T-helper 17 cell (primary cell): ENCODE measurements at regions not wholly inside any gene's neighbourhood (a gene's known extent, or its start where the extent isn't known, plus 50 kb on each side); places are given as distances from the start of the nearest gene placed in this dataset.

Source experiments
- ATAC-seq: fragments of 150-1000 bp; cut with Tn5 transposase; 2 replicates; pipeline ENCODE4 v1.10.0; 2021; ENCODE audit warnings: mild to moderate bottlenecking, moderate library complexity
- DNase-seq, 3 donors: peaks; one replicate each; pipeline versions ENCODE4 v3.0.0 to v3.0.0-alpha.2; 2020 to 2021
- H3K9me3 ChIP-seq: one replicate; pipeline ENCODE4 v1.7.0; 2013; ENCODE audit warnings: low read length, mild to moderate bottlenecking; ENCODE audit not compliant: control insufficient read depth, poor library complexity, severe bottlenecking
- H3K27ac Mint-ChIP-seq: one replicate; pipeline ENCODE4 v1.8.0; 2022; ENCODE audit warnings: mild to moderate bottlenecking, moderate library complexity, mixed read lengths
- H3K27me3 Mint-ChIP-seq: one replicate; pipeline ENCODE4 v1.8.0; 2022; ENCODE audit warnings: mixed read lengths
- H3K36me3 Mint-ChIP-seq: one replicate; pipeline ENCODE4 v1.8.0; 2022; ENCODE audit warnings: low read depth, mixed read lengths
- H3K4me1 Mint-ChIP-seq: one replicate; pipeline ENCODE4 v1.8.0; 2022; ENCODE audit warnings: mild to moderate bottlenecking, mixed read lengths
- H3K4me3 Mint-ChIP-seq: one replicate; pipeline ENCODE4 v1.8.0; 2022; ENCODE audit warnings: mild to moderate bottlenecking, moderate library complexity, mixed read lengths

DNA sequence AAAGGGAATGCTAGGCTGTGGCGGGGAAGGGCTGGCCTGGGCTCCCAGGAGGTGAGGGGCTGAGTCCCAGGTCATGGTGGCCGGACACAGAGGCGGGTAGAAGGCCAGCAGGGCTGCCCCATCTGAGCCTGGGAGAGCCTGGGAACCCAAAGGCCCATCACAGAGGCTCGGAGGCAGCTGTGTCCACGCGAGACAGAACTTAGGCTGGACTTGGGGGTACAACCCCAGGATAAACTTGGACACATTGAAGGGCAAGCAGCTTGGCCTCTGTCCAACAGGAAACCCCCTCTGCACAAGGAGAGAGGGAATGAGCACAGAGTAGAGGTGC is 95.9 kb downstream of the ZFP36L2 start:
- H3K4me1 Mint-ChIP-seq: peaks cover 68% of the 10 kb centered on the region
- peak overlapping the region; percentile 99 for H3K27ac Mint-ChIP-seq
- H3K4me3 Mint-ChIP-seq: peak overlapping the region; percentile 84
- H3K9me3 ChIP-seq: no peaks in the 10 kb centered on the region
- ATAC-seq (no peak), DNase-seq (no peak)
- no peaks in the 10 kb centered on the region for H3K27me3 Mint-ChIP-seq
- H3K36me3 Mint-ChIP-seq: no peaks in the 10 kb centered on the region

- ATAC-seq (no peak), DNase-seq (no peak)
- Mint-ChIP-seq H3K36me3 (no peaks in the 10 kb centered on the region), H3K27me3 (no peaks in the 10 kb centered on the region), H3K4me3 (peak overlapping the region; percentile 84), H3K27ac (peak overlapping the region; percentile 99), H3K4me1 (peaks cover 63% of the 10 kb centered on the region)
- H3K9me3 ChIP-seq: no peaks in the 10 kb centered on the region
Observed at GRCh38 chr2:43129676-43130547, 96.5 kb downstream of the ZFP36L2 start.

- Mint-ChIP-seq H3K4me3 (peak overlapping the region; percentile 86), H3K27ac (peak overlapping the region; percentile 99), H3K36me3 (no peaks in the 10 kb centered on the region), H3K27me3 (no peaks in the 10 kb centered on the region), H3K4me1 (peaks cover 52% of the 10 kb centered on the region)
- DNase-seq (no peak), ATAC-seq (no peak)
- no peaks in the 10 kb centered on the region for H3K9me3 ChIP-seq
Observed at GRCh38 chr2:43128559-43128955, 97.8 kb downstream of the ZFP36L2 start.

GRCh38 chr2:43127941-43128558 is 98.4 kb downstream of the ZFP36L2 start:
- H3K27ac Mint-ChIP-seq: peak overlapping the region; percentile 99
- H3K4me3 Mint-ChIP-seq: peak overlapping the region; percentile 19
- no peaks in the 10 kb centered on the region for H3K9me3 ChIP-seq
- H3K4me1 Mint-ChIP-seq: peaks cover 49% of the 10 kb centered on the region
- H3K36me3 Mint-ChIP-seq: no peaks in the 10 kb centered on the region
- no peaks in the 10 kb centered on the region for H3K27me3 Mint-ChIP-seq
- DNase-seq (no peak), ATAC-seq (no peak)

DNA sequence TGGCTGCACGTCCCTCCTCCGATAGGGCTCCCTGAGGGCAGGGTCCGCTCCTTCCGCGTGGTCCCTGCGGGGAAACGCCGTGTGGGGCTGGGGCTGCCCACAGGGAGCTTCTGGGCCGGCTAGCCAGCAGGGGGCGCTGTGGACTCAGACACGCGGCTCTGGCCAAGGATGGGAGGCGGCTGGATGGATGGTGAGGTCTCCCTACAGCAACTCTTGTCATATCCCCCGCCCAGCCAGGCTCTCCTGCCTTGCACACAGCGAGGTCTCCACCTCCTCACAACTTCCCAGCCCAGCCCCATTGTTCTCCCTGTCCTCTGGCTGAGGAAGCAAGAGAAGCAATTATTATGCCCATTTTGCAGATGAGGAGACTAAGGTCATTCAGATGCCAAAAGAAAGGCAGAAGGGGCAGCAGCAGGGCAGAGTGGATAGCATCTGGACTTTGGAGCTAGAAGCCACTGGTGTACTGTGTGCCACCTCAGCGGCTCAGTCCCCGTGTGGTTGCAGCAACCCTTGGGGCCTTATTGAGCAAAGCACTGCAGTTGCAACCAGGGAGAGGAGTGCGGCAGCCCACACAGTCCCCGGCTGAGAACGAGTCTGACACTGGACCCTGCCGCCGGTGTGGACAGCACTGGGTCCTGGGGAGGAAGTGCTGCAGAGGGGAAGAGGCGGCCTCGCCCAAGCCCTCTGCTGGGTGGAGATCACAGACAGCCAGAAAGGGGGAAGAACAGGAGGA is 99.0 kb downstream of the ZFP36L2 start:
- H3K4me1 Mint-ChIP-seq: peaks cover 46% of the 10 kb centered on the region
- H3K27ac Mint-ChIP-seq: peak overlapping the region; percentile 99
- no peaks in the 10 kb centered on the region for H3K36me3 Mint-ChIP-seq
- no peaks in the 10 kb centered on the region for H3K27me3 Mint-ChIP-seq
- peak overlapping the region; percentile 22 for H3K4me3 Mint-ChIP-seq
- peak; percentile 43 for ATAC-seq
- no peaks in the 10 kb centered on the region for H3K9me3 ChIP-seq
- peak; percentile 76 to 93 (median 89) for DNase-seq

GRCh38 chr2:43126817-43127207 is 99.6 kb downstream of the ZFP36L2 start:
- no peaks in the 10 kb centered on the region for H3K27me3 Mint-ChIP-seq
- DNase-seq (no peak), ATAC-seq (no peak)
- peak overlapping the region; percentile 99 for H3K27ac Mint-ChIP-seq
- no peaks in the 10 kb centered on the region for H3K36me3 Mint-ChIP-seq
- peaks cover 42% of the 10 kb centered on the region for H3K4me1 Mint-ChIP-seq
- H3K4me3 Mint-ChIP-seq: no peak overlapping the region
- no peaks in the 10 kb centered on the region for H3K9me3 ChIP-seq

DNA sequence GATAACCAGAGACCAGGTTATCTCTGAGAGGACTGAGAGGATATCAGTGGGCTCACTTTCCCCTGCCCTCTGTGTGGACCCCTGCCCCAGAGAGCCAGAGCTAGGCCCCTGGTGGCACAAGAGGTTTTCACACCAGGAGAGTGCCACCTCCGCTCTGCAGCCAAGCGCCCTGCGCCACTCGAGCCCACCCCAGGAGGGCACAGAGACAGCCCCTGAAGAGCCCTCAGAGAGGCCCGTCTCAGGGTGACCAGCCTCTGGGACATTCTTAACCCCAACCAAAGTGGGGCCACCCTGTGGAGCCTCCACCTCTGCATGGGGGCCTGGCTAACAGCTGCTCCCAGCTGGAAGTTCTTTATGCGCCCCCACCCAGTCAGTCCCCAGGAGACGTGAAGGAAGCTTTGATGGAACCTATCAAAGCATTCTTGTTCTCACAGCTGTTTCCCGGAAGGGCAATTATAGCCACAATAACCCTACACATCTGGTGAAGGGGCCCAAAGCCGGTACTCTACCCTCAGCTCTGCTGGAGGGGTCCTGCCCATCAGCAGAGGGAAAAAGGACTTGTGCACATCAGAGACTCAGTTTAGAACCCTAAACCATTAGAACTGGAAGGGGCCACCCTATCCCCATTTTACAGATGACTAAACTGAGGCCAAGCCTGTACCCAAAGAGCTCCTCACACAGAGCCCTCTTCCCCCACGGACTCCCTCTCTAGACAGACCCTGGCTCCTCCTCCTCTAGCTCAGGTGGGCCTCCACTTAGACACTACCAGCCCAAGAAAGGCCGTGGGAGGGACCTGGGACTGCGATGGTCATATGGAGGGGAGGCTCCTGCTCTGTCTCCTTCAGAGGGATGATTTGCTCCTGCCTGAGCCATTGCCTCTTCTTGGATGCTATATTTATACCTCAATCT is 101.1 kb downstream of the ZFP36L2 start:
- peaks cover 31% of the 10 kb centered on the region for H3K4me1 Mint-ChIP-seq
- no peaks in the 10 kb centered on the region for H3K27me3 Mint-ChIP-seq
- H3K27ac Mint-ChIP-seq: no peak overlapping the region
- ATAC-seq (no peak), DNase-seq (no peak)
- no peaks in the 10 kb centered on the region for H3K9me3 ChIP-seq
- H3K4me3 Mint-ChIP-seq: no peak overlapping the region
- no peaks in the 10 kb centered on the region for H3K36me3 Mint-ChIP-seq

DNA sequence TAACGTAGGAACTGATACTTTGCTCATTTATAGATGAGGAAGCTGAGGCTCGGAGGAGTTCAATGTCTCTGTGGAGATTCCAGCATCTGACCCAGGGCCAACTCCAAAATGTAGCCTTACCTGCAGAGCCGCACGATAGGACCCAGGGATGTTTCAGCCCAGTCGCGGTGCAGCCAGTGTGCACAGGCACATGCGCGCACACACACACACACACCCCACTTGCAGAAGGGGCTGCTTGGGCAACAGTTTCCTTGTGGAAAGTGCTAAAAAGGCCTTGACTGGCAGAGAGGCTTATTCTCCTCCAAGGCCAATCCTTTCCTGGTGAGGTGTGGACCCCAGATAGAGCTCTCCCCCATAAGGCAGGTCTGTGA is 101.7 kb downstream of the ZFP36L2 start:
- H3K4me1 Mint-ChIP-seq: peaks cover 24% of the 10 kb centered on the region
- no peaks in the 10 kb centered on the region for H3K36me3 Mint-ChIP-seq
- no peaks in the 10 kb centered on the region for H3K9me3 ChIP-seq
- ATAC-seq (no peak), DNase-seq (no peak)
- H3K27me3 Mint-ChIP-seq: no peaks in the 10 kb centered on the region
- H3K4me3 Mint-ChIP-seq: no peak overlapping the region
- H3K27ac Mint-ChIP-seq: peak overlapping the region; percentile 6

GRCh38 chr2:43123981-43124686 is 102.3 kb downstream of the ZFP36L2 start:
- no peak overlapping the region for H3K4me3 Mint-ChIP-seq
- peaks cover 21% of the 10 kb centered on the region for H3K4me1 Mint-ChIP-seq
- ATAC-seq (no peak), DNase-seq (no peak)
- H3K27me3 Mint-ChIP-seq: no peaks in the 10 kb centered on the region
- no peaks in the 10 kb centered on the region for H3K36me3 Mint-ChIP-seq
- peak overlapping the region; percentile 6 for H3K27ac Mint-ChIP-seq
- H3K9me3 ChIP-seq: no peaks in the 10 kb centered on the region

- Mint-ChIP-seq H3K4me1 (peaks cover 14% of the 10 kb centered on the region), H3K27me3 (no peaks in the 10 kb centered on the region), H3K36me3 (no peaks in the 10 kb centered on the region), H3K4me3 (no peak overlapping the region), H3K27ac (no peak overlapping the region)
- ATAC-seq (no peak), DNase-seq (no peak)
- peaks cover 3% of the 10 kb centered on the region for H3K9me3 ChIP-seq
Observed at GRCh38 chr2:43123486-43123885, 102.9 kb downstream of the ZFP36L2 start.

GRCh38 chr2:43123028-43123427 is 103.4 kb downstream of the ZFP36L2 start:
- H3K9me3 ChIP-seq: peaks cover 3% of the 10 kb centered on the region
- DNase-seq: no peak
- Mint-ChIP-seq H3K4me3 (no peak overlapping the region), H3K4me1 (peaks cover 10% of the 10 kb centered on the region), H3K27me3 (no peaks in the 10 kb centered on the region), H3K27ac (no peak overlapping the region), H3K36me3 (no peaks in the 10 kb centered on the region)
- ATAC-seq: no peak

DNA sequence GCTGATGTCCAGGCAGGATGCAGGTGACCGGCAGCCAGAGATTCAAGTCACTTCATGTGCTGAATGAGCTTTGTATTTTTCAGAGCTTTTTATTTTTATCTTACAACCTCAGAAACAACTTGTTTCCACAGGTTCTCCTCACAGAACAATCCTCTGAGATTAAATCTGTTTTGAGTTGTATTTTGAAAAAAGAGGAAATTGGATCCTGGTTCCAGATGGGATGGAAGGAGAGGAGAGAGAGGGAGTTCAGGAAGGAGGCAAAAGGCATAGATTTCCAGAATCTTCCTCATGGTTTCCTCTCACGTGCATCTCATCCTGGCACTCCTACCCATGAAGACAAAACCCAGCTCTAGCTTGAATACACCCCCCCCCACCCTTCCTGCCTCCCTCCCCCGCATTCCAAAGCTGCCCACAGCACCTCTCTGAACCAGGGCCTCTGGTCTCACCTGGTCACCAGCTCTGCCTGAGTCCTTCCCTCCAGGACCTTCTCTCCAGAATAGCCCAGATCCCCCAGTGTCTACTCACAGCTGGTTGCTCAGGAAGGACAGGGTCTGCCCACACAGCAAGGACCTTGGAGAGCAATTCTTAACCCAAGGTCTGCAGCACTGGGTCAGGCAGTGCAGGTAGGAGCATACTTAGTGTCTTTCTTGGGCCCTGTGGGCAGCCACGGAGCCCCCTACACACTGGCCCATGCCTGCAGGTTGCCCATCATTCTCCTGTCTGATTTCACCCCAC is 104.7 kb downstream of the ZFP36L2 start:
- Mint-ChIP-seq H3K4me1 (no peaks in the 10 kb centered on the region), H3K27ac (no peak overlapping the region), H3K36me3 (no peaks in the 10 kb centered on the region), H3K27me3 (no peaks in the 10 kb centered on the region), H3K4me3 (no peak overlapping the region)
- no peak for DNase-seq
- H3K9me3 ChIP-seq: peaks cover 3% of the 10 kb centered on the region
- no peak for ATAC-seq
